HG03064 (cell line): ENCODE measurements at regions not wholly inside any gene's neighbourhood (a gene's known extent, or its start where the extent isn't known, plus 50 kb on each side); places are given as distances from the start of the nearest gene placed in this dataset.

ENCODE experiments used
- ATAC-seq: cut with Tn5 transposase; IDR thresholded peaks from one replicate; pipeline ENCODE4 v1.9.1; 2021; ENCODE audit warnings: low read depth; ENCODE audit not compliant: unreplicated experiment

DNA sequence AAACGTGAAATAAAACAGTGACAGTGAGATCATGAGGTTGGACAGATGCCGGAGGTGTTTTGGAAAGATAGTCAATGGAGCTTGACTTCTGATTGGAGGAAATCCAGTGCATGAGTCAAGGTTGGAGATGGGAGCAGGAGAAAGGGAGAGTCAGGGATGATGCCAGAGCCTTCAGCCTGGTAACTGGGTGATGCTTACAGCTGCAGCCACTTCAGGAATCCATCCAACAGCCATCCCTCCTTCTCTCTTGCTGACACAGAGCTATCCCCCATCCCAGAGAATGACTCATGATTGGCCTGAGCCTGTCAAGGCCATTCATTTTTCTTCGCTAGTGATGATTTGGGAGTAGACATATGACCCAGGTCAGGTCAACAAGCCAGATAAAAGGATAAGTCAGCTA, 112.8 kb downstream of the SAMD5 start:
- ATAC-seq, result no peak

DNA sequence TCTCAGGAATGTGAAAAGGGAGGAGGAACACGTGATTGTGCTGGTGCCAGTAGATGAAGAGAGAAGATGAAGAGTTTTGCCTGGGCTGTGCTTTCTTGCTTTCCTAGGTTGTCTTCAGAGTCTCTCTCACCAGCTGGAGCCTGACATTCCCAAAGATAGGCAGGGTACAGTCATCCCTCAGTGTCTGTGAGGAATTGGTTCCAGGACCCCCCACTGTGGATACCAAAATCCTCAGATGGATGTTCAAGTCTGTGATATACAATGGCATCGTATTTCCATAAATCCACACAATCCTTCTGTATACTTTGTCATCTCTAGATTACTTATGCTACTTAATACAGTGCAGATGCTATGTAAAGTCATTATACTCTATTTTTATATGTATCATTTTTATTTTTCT, 113.5 kb downstream of the SAMD5 start:
- ATAC-seq, result no peak

GRCh38 chr6:147624946-147625515, 116.5 kb downstream of the SAMD5 start:
- ATAC-seq, result no peak

DNA sequence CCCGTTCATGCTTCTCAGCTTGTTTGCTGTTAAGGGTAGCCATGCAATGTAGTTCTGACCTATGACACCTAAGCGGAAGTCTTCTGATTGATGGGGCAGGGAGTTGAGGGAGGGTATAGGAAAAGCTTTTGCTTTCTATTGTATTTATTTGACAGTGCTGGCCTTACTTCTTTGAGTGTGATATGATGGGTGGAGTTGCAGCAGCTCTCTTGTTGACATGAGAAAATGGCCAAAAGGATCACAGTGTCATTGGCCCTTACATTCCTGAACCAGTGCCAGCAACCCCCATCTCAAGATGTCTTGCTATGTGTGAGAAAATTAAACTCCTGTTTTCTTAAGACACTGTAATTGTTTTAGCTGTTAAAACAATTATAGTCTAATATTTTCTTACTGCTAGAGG, 117.5 kb downstream of the SAMD5 start:
- ATAC-seq, result no peak

GRCh38 chr6:147627411-147627810, 118.9 kb downstream of the SAMD5 start:
- no peak for ATAC-seq

- ATAC-seq, result no peak
Observed at GRCh38 chr6:147633191-147633590, 124.7 kb downstream of the SAMD5 start.

- no peak for ATAC-seq
Observed at GRCh38 chr6:147637620-147638195, 129.2 kb downstream of the SAMD5 start.

DNA sequence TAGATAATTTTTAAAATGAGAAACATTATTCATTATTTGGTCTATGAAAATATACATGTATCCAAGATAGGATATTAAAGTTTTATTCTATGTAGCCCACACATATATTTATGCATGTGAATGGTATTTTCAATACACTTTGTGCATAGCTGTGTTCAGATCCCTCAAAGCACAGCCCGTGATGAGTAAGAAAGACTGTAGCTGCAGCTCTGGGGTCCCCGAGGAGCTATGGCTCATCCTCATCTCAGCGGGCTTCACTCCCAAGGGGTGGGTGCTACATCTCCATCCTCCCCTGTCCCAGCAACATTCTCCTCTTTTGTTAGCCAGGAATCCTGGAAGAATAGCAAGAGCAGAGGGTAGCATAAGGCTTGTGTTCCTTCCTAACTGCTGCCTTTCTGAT, 130.8 kb downstream of the SAMD5 start:
- ATAC-seq, result no peak

- no peak for ATAC-seq
Observed at GRCh38 chr6:147640606-147641005, 132.1 kb downstream of the SAMD5 start.

DNA sequence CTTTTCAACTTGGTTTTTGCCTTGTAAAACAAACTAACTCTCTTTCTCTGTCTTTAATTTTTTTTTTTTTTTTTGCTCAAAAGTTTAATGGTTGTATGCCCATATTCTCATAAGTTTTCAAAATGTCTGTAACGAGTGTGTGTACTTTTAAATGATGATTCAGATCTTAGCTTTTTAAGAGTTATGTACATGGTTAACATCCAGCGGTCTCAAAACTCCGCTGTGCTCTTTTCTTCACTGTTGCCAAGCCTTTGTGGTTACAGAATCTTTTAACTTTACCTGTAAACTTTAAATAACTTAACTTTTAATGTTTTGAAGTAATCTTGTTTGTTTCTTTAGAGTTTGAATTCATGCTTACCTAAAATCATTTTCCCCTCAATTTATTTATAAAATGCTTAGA, 133.0 kb downstream of the SAMD5 start:
- no peak for ATAC-seq

DNA sequence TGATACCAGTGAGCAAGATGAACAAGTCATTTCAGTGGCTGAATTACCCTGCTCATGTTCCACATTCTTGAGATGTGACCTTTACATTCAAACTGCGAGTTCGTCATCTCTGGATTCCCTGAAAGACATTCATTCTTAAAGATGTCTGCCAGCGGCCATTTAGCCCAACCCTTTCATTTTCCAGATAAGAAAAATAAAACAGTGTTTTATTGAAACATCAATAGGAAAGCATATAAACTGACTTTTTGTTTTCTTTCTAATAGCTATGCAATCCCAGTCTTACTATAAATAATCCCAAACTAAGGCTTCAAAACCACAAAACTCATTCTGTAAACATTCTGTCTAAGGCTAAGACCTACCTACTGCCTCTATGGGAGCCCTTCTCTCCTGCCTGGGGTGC, 134.0 kb downstream of the SAMD5 start:
- ATAC-seq, result no peak

DNA sequence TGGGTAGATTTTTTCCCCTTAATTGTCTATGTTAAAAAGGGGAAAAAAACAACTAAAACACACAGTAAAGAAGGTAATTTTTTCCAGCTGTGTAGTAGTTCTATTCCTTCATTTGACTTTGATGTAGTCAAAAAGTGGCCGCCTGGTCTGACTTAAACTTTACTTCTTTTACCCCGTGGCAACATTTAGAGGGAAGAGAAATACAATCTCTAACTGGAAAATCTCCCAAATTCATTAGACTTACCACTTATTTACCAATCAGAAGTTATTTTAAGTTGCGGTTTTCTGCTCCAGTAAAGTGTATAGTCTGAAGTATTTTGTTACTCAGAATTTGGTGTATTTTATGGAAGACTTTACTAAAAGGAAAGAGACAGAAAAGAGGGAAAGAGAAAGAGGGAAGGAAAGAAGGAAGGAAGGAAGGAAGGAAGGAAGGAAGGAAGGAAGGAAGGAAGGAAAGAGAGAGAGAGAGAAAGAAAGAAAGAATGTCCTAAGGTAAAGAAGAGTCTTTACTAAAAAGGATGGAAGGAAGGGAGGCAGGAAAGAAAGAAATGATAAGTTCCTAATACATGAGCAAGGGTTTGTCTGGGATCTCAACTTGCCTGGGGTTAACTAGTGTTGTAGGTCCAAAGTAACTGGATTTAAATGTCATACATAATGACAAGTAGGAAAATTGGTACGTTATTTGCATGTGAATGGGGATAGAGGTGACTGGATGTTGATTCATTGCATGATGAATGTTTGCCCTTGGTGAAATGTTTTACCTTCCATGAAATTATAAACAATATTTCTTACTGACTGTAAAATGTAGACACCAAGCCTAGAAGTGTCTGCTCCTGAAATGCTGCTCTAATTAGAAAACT, 135.1 kb downstream of the SAMD5 start:
- ATAC-seq, result no peak

DNA sequence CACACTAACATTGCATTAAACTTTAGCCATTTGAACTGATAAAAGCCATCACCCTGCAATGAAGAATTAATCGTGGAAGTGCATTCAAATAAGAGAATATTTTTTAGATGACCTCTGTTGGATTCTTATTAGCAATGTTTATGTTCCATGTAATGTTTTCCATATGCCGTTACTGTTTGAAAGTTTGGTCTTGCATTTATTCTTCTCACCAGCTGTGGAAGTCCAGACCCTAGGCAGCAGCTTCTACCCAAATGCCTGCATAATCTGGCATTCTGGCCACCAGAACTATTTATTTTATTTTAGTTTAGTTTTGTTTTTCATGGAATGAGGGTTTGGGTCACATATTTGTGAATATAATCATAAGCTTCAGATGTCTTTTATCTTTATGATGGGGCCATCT, 140.4 kb downstream of the SAMD5 start:
- ATAC-seq, result no peak

- no peak for ATAC-seq
Observed at GRCh38 chr6:147651249-147652063, 143.0 kb downstream of the SAMD5 start.

DNA sequence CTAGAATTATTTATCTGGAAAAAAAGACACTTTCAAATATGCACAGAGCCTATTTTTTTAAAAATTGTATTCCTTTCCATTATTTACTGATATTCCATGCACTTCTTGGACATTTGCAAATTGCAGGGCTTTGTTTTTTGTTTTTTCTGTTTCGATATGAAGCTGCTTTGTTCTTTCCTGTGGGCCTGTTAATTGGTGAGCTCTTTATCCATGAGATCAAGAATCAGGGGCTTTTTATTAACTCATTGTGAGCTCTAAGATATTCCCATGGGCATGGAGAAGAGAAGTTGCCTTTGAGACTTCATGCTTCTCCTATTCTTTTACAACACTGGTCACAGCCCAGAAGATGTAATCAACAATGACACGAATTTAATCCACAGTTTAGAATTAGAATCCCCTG, 145.1 kb downstream of the SAMD5 start:
- no peak for ATAC-seq

DNA sequence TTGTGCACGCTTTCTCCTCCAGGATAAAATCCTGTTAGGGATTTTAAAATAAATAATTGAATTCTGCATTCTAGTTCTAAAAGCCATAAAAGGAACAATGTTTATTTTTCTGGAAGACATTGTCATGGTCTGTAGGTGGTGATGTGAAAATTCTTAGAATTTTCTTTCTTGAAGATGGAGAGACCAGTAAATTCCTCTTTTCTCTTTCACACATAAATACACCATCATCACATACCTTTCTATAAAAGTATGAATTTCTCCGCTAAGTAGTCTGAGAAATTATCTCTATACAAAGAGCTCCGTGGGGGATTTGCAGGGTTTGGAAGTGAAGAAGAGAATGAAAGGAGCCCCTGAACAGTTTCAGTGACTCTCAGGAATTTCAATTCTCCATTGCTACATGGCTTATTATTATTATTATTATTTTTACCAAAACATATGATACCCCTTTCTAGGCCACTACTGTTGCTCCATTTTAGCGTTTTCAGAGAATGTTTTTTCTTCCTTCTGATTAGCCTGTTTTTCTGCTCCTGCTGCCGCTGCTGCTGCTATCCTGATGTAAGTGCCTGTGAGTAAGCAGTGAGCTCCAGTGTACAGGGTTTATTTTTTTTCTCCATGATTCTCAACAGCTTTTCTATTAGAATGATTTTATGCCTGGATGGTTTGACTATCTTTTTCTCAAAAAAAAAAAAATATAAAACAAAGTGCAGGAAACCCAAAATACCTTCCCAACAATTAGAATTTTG, 145.8 kb downstream of the SAMD5 start:
- no peak for ATAC-seq

- no peak for ATAC-seq
Observed at GRCh38 chr6:147660334-147661311, 152.1 kb downstream of the SAMD5 start.

GRCh38 chr6:147662646-147663045, 154.2 kb downstream of the SAMD5 start:
- ATAC-seq, result no peak

DNA sequence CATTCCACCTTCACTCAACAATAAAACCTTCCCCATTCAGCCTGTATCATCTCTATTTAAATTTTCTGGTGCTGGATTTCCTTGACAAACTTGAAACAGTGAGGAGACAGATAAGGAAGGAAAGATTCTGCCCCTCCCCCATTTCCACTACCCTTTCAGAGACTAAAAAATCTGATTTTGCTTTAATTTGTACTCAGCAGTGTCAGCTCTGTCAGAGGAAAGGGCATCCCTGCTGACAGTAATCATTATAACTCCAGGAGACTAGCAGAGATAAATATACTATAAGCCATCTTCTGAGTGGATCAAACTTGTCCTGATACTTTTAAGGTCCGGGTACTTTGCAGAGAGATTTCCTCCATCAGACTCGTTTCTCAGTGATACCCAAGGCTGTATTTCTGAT, 155.6 kb downstream of the SAMD5 start:
- no peak for ATAC-seq
